Stimulated activated CD8-positive, alpha-beta memory T cell treated with anti-CD3 and anti-CD28 coated beads, Interleukin-12 subunit alpha, Interleukin-12 subunit beta, amount 100 ng/mL, for 24 hours (primary cell): ENCODE measurements at regions not wholly inside any gene's neighbourhood (a gene's known extent, or its start where the extent isn't known, plus 50 kb on each side); places are given as distances from the start of the nearest gene placed in this dataset.
"Not testable (repeated sequence)": the region's sequence is repeated elsewhere in the genome, so short reads cannot be mapped to it uniquely, and the experiment has no call there.

Experiments
- DNase-seq: peaks from one replicate; pipeline ENCODE4 v3.0.0-alpha.2; 2020; ENCODE audit errors: extremely low read depth

DNA sequence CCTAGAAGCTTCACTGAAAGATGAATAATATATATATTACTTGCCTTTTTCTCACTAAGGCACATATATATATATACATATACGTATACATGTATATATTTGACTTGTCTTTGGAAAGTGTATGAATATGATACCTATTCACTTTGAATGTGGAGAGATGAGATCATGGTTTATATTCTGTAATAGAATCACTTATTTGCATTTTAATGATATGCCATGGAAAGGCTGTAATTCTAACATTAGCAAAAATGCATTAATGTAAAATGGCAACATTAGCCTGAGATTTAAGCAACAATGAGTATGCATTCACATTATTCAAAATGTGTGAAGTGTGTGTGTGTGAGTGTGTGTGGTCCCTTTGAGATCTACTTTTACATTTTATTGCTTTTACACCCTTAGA, 54.5 kb upstream of the PRKD1 start:
- DNase-seq, result no peak

DNA sequence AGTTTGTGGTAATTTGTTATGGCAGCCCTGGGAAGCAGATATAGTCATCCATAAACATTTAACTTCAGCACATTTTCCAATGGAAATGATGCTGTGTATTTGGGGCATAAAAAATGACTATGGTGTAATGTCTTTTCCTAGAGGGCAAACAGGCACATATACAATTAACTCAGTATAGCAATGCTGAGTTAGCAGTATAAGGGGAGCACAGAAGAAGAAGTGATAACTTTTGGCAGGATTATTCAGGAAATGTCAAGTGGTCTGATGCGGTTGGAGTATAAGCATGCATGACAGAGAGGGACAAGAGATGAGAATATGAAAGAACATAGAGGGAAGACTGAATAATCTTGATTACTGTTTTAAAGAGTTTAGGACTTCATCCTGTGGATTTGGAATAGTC, 55.3 kb upstream of the PRKD1 start:
- DNase-seq, result no peak

DNA sequence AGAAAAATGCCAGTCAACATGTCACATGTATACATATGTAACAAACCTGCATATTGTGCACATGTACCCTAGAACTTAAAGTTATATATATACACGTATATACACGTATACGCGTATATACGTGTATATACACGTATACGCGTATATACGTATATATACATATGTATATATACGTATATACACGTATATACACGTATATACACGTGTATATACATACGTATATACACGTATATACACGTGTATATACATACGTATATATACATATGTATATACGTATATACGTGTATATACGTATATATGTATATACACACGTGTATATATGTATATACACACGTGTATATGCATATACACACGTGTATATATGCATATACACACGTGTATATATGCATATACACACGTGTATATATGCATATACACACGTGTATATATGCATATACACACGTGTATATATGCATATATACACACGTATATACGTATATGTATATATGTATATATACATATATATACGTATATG, 62.8 kb upstream of the PRKD1 start:
- not testable (repeated sequence) for DNase-seq

DNA sequence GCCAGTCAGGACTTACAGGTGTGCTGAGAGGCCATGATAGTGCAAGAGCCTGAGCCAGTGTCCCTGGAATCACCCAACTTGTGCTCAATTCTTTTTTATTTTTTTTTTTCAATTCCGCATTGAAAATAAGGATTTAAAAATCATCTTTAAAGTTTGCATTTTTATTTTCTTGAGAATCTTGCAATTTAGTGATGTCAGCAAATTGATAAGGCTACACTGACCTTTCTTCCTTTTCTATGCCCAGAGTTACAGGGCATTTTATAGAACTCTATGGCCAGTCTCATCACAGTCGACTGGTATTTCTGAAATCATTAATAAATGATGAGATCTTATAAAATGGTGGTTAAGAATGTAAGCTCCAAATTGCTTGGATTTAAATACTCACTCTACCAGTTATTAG, 63.3 kb upstream of the PRKD1 start:
- no peak for DNase-seq

DNA sequence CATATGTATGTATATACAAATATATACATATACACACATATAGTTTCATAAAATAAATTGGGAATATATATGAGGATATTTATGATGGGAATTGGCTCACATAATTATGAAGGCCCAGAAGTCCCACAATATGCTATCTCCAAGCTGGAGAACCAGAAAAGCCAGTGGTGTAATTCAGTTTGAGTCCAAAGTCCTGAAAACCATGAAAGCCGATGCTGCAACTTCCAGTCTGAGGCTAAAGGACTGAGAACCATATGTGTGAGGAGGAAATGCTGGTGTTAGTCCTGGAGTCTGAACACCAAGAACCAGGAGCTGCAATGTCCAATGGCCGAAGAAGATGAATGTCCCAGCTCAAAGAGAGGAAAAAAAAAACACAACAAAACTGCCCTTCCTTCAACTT, 65.5 kb upstream of the PRKD1 start:
- no peak for DNase-seq

DNA sequence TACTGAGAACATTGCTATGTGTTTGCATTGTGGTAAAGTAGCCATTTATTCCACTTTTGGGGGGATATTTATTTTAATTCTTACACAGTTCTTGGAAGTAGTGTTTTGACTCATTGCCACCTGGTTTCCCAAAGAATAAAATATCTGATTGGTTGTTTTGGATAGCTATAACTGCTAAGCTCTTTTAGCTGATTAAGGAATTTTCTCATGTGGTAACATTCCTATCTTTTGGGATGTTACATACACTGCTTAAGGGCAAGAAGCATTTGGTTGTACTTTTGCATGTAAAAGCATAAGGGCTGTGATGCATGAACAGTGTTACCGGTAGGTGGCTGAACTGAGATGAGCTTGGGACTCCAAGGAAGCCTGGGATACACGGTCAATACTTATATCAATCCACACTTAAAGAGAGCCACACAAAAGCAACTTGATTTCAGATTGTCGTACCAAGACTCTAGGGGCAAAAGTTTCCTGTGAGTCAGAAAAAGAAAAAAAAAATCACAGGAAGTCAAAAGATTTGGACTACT, 71.4 kb upstream of the PRKD1 start:
- no peak for DNase-seq

DNA sequence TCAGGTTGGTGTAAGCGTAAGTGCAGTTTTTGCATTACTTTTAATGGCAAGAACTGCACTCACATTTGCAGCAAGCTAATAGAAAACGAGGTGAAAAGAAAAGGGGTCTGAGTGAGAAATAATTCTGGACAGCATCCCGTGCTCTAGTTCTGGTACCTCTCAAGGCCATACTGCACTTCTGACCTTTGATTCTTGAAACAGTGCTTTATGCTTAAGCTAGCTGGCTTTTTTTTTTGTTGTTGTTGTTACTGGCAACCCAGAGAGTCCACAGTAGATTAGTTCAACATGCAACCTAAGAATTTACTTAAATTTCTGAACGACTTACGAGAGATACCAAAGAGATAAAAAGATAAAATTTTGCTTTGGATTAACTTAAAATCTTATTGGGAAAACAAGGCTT, 75.2 kb upstream of the PRKD1 start:
- no peak for DNase-seq

DNA sequence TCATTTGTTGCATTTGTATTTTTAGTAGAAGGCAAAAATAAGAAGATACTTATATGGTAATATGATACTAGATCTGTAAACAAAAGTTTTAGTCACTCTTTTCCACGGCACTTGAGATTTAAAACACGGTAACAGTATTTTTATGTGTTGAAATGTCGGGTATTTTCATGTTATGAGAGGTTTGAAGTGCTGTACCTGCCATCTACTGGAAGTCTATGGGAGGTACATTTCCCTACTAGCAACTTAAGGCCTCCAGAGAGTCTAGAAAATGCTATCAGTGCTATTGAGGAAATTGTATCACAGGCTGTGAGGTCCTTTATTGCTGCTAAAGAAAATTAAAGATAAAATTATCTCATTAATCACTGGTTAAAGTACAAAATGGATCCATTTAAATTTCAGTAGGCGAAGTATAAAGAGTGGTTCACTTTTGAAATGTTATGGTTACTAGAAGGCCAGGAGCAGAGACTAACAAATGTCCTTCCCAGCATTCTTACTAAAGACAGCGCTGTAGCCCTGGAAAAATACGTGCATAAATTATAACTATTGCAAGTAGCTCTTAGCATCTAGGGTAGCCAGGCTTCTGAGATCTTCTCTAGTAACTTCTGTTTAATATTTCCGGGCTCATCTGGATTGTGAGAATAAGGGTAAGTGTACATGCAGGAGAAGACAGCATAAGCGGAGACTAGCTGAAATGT, 77.6 kb upstream of the PRKD1 start:
- no peak for DNase-seq

DNA sequence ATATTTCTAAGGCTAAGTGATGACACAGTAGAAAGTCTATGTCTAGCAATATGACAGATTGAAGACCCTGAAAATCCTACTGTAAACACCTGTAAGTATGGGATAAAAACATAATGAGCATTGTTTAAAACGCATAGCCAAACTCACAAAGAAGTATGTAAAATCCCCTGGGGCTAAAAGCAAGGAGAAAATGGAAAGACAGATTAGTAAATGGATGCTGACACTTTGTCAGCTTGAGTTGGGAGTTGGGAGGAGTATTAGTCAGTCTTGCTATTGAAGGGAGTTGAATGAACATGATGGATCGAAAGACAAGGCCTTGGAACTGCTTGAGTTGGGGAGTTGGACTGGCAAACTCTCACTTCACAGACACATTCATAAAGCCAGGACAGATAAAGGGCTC, 79.0 kb upstream of the PRKD1 start:
- no peak for DNase-seq

DNA sequence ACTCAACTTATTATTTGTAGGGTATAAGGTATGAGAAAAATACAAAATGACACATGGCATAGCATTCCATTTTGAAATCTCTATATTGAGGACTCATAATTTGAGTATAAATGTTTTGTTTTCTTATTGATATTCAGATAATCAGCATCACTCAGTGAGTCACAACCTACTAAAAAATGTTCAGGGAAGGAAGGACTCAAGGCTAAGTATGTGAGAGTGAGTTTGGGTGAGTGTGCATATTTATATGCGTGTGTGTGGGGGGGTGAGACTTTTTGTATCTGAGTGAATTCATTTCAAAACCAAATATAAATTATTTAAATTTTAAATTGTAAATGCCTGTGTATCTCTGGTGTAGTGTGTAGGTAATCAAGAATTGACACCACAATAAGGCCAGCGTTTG, 87.8 kb upstream of the PRKD1 start:
- DNase-seq, result no peak

DNA sequence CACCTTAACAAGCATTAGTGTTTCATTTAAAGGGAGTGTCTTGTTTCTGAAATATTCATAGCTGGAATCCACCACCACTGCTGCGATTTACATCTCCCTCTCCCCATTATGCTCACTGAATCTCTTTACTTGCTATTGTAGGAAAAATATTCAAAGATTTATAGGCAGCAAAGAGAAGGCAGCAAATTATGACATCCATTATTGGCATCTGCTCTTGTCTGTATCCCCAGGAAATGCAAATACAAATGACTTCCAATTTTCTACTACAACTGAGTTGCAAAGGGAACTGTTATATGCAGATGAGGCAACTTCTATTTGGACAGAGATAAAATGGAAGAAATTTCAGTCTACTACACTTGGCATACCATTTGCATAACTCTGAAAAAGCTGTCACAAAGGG, 88.4 kb upstream of the PRKD1 start:
- DNase-seq, result no peak

DNA sequence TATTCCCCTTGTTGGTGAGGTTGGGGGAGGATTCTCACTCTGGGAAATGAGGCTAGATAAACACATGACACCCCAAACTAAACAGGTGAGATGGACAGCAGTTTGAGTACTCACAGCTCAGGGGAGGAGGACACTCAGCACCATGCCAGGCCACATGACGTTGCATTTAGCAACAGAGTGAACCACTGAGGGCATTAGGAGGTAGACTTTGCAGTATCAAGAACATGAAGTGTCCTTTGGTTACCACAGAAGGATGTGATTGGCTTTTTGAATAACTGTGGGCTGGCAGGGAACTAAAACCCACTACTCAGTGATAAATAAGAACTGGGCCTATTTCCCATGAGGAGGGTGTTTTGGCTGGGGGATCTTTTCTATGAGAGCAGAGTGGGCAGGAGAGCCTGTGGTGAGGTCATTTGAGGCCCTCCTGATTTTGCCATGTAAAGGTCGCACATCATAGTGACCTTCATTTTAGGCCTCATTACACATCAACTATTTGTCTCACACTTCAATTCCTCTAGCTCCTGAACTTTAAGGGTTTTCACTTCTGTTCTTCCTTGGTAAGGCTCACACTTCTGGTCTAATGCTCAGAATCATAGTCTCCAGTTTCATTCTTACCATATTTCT, 89.8 kb upstream of the PRKD1 start:
- DNase-seq, result no peak

DNA sequence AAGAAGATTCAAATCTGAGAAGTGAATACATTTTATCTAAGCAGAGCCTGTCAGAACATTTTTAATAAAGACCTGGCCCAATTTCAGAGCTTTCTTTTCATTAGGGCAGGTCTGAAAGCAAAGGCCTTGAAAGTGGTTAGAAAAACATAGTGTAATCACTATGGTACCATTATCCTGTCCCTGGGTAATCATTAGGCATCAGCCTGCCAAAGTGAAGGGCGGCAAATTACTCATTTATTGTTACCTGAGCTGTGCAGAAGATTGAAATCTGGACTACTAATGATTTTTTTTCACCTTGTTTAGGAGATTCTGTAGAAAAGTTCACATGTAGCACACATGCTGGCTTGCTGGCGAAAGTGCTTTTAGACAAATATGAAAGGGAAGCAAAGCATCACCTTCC, 92.6 kb upstream of the PRKD1 start:
- no peak for DNase-seq

DNA sequence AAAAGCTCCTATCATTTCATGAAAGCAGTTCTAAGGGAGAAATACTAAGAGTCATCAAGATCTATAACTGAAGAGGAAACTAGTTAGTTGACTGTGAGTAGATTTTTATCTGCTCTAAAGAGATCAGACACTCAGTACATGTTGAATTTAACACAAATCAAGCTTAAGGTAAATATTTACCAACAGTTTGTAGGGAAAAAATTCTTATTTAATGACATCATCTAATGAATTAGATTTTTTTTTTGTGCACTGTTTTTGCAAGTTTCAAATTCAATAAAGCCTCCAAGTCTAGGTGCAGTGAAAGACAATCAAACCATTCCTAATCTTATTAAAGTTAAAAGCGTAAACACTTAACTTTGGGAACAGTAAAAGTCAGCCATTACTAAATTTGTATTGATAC, 93.0 kb upstream of the PRKD1 start:
- no peak for DNase-seq

DNA sequence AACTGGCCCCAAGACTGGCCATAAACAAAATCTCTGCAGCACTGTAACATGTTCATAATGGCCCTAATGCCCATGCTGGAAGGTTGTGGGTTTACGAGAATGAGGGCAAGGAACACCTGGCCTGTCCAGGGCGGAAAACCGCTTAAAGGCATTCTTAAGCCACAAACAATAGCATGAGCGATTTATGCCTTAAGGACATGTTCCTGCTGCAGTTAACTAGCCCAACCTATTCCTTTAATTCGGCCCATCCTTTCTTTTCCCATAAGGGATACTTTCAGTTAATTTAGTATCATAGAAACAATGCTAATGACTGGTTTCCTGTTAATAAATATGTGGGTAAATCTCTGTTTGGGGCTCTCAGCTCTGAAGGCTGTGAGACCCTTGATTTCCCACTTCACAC, 95.7 kb upstream of the PRKD1 start:
- not testable (repeated sequence) for DNase-seq

DNA sequence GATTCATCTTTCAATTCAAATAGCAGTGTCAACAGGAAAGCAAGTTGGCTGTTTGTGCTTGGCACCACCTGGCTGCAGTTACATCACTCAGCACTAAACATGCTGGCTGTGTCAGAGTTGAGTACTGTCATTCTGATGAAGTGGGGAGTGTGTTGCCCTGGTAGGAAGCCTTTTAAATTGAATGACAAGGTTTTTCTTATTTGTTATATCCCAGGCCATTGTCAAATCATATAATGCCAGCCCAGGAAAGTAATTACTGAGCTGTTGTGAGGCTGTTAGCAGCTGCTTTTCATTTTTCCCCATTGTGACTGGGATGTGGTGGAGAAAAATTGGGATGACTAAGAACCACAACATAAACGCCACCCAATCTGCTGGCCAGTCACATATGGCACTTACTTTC, 106.5 kb upstream of the PRKD1 start:
- DNase-seq, result no peak

DNA sequence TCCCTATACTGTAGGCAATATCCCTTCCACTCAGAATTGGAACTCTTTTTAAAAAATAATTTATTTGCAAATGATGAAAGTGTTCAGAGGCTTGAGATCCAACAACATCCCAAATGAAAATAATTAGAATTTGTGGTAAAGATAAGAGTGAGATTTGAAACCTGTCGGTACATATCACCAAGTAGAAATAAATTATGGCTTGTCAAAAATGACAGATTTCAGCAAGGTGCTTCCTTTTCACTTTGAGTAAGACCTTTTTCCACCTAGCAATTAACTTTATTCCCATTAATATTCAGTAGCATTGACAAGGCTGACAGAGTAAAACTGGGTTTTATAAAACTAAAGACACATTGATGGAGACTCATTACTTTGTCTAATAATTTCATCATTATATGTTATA, 107.7 kb upstream of the PRKD1 start:
- DNase-seq, result no peak

DNA sequence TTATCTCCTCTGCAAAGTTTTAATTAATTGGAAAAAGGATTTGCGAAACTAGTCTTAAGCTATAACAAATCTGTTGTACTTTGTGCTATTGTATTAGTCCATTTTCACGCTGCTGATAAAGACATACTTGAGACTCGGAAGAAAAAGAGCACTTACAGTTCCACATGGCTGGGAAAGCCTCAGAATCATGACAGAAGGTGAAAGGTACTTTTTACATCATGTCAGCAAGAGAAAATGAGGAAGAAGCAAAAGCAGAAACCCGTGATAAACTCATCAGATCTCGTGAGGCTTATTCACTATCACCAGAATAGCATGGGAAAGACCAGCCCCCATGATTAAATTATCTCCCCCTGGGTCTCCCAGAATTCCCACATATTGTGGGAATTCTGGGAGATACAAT, 118.1 kb upstream of the PRKD1 start:
- no peak for DNase-seq

DNA sequence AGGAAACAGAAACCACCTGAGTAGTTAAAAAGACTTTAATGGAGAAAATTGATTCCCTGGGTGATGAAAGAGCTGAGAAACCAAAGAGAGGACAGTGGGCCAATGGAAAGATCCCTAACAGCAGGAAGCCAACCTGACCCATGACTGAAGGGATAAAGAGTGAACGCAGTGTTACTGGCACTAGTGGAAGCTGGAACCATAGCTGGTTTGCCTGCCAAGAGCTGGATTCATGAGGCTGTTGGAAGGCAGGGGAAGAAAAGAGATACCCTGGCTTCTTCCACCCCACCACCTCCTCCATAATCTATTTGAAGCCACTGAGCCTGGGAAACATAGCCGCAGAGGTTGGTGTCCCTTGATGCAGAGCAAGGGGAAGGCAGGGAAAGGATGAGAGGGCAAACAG, 125.5 kb upstream of the PRKD1 start:
- DNase-seq, result no peak

DNA sequence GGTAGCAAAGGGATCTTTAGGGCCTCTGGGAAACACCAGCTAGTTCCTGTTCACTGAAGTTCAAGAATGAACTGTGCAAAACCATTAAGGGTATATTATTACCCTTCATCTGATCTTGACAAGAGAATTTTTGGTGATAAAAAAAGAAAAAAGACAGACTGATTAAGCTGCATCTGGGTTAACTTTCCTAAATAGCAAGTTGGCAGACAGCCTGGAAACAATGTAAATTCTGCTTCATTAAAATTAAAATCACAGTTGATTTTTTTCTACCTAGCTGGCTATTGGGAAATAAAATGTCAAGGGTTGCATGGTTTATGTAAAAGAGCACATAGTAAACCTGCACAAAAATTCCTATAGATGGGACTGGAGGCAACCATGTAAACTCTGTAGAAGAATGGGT, 126.6 kb upstream of the PRKD1 start:
- no peak for DNase-seq

DNA sequence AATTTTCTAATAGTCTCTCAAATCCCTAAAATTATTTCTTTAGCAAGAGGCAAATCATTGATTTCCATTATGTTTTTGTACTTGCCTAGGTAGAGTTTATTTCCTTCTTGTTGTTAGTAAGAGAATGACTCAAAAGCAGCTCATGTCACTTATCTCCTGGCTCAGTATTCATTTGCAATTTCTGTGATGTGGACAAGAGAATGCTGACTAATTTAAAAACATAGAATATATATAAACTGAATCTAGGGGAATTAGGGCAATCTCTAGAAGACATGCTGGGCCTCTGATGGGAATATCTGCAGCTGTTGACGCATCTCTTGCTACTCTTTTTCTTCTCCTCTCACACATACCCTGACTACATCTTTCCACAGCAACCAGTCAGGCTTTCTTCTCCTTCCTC, 130.8 kb upstream of the PRKD1 start:
- no peak for DNase-seq

DNA sequence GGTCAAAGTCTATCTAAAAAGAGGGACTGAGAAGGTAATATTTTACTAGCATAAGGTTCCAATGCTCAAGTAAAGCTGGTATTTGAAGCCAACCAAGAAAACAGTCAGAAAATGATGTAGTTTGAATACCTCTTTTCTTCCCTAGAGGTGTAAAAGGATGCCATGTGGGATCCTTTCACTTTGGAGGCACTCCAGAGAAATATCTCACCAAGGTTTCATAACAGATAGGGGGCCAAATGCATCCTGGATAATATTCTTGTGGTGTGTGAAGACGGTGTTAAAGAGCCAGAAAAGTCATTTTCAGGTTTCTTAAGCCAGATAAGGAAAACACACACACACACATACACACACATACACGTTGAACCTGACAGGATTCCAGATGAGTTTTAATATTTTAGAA, 136.1 kb upstream of the PRKD1 start:
- no peak for DNase-seq

DNA sequence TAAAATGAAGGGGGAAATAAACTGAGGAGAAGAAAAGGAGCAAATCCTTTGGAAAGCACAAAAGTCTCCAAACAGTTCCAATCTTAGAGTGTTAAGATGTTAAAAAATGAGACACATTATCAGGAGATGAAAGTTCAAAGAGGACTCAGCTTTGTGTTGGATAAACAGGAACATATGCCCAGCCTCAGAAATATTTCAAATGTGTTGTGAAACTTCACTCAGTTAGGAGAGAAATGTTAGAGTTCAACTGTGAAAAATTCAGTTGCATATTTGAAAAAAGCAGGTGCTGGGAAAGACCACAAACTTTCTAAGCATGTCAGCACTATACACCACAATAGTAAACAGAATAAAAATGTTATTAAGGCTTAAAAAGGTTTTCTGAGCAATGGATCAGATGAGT, 136.8 kb upstream of the PRKD1 start:
- DNase-seq, result no peak

DNA sequence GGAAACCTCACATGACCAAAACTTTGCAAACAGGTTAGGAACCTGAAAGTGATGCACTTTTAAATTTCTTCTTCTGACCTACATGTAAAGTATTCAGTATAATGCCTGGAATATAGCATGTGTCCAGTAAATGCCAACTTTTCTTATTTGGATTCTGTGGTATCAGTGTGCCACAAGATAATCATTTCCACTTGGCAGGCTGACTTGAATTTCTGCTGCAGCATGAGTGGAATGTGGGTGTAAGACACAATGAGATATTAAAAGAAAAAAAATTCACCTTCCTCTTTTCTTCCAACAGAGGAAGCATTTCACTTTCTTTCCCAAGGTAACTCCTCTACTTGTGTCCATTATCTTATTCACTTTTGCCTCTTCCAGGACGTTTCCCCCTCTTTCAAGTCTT, 141.9 kb upstream of the PRKD1 start:
- no peak for DNase-seq
